HG02678 (cell line): ENCODE measurements at regions not wholly inside any gene's neighbourhood (a gene's known extent, or its start where the extent isn't known, plus 50 kb on each side); places are given as distances from the start of the nearest gene placed in this dataset.
"Not testable (repeated sequence)": the region's sequence is repeated elsewhere in the genome, so short reads cannot be mapped to it uniquely, and the experiment has no call there.

Experiments
- ATAC-seq: cut with Tn5 transposase; IDR thresholded peaks from one replicate; pipeline ENCODE4 v1.9.1; 2021; ENCODE audit warnings: mild to moderate bottlenecking, moderate library complexity; ENCODE audit not compliant: unreplicated experiment

GRCh38 chrX:150118476-150118875 lies 180.2 kb upstream of the EOLA2 start:
- no peak for ATAC-seq

- ATAC-seq, result no peak
Measured at GRCh38 chrX:150119323-150119722, 181.0 kb upstream of the EOLA2 start.

GRCh38 chrX:150125045-150125444 lies 186.8 kb upstream of the EOLA2 start:
- ATAC-seq, result not testable (repeated sequence)

- ATAC-seq, result no peak
Measured at GRCh38 chrX:150127216-150127615, 188.9 kb upstream of the EOLA2 start.

DNA sequence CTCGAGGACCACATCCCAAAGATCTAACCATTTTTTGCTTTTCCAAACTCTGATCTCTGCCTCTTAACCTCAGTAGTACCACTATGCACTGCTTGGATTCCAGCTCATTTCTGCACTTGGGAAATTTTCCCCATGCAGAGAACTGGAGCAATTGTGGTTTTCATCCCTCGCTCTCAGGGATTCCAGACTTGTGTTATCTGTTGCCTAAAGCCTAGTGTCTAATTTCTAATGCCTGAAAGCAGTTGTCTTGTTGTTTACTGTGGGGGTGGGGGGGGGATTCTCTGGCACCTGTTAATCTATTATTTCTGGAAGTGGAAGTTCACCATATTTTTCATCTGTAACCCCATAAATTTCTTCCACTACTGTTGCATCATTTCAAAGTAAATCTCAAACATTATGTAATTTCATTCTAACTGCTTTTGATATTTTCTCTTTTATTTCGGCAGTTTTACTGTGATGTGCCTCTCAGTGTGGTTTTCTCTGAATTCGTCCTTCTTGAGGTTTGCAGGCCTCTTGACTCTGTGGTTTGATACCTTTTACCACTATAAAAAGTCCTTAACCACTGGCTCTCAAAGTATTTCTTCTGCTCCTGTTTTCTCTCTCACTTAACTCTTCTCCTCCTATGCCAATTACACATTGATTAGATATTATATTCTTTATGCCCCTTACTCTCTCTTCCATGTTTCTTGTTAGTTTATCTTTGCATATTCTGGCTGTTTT lies 205.6 kb upstream of the EOLA2 start:
- ATAC-seq, result no peak

DNA sequence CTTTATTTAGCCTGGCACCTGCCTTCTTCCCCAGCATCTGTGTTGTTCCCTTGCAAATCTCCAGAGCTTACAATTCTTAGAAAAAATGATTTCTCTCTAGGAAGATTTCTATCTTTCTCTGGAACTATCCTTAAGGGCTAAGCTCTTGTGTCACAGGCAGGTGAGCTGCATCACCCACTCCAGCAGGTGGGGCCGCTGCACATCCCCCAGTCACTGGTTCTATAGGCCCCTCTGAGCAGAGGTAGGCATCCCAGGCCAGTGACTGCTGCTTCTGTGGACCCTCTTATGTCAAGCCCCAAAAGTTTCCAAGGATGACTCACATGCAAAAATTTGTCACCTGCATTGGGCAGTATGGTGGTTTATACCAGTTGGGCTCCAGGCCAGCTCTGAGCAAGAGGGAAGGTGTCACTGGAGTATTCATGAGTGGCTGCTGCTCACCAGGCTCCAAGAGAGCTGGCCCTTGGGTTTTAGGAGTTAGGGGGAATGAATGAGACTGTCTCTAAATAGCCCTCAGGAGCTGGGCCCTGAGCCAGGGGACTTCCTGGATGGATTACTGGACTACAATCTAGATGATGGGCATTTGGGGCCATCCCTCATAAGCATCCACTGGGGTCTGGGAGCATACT lies 208.1 kb upstream of the EOLA2 start:
- no peak for ATAC-seq

DNA sequence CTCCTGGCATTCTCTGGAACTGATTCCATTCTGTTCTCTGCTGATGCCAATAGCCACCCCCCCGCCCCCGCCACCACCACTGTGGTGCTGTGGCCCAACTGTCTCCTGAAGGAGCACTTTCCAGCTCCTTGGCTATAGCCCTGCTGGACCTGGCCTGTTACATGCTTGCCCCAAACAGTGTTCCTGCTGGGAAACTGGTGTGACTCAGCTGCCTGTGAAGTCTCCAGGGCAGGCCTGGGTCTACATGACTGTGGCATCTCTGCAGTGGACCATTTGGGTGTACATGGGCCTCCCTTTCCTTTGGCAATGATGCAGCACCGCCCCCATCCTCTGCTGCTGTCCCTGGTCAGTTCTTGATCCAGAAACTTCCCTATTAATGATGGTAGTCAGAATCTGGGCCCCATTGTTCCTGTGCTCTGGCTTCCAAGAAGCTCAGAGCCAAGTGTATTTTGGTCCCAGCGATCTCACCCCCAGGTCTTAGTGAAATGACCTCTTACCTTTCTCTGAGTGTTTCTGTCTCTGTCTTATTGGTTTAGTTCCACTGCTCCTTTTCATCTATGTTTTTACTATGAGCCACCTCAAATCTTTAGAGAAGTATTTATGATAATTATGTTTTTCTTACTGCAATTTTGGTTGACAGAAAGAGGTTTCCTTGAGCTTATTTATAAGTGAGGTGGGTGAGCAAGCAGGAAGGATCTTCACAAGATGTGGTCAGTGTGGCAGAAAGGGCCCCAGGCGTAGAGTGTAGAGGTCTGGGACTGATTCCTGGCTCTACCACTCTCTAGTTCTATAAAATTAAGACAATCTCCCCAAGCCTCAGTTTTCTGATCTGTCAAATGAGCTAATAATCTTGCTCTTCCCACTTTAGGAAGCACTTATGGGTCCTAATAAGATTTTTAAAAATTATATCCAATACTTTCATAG lies 210.7 kb upstream of the EOLA2 start:
- ATAC-seq, result no peak

DNA sequence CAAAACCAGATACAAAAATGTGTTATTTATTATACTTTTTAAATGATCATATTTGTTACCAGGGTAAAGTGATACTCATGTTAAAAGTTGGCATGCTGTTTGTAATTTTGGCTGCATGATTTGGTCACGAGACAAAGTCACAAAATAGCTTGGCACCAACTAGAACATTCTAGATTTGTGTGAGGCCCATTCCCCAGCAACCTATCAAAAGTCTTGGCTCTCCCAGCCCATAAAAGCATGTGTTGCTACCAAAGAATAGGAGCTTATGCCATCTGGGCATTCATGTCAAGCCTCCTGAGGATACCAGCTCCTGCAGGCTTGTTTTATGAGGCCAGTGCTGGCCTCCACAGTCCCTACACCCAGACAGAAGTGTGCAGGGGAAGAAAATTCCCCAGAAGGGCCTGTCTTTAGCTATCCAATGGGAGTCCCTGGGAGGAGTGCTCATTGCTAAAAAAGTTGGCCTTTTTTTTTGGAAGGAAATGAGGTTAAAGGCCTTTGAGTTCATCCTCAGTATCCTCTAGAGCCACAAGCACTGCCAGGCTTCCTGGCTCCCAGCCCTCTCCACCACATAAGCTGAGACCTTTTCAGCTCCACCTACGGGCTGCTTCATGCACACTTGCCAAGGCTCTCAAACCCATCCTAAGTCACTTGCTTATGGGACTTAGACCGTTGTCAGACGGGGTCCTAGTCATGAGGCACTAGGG lies 211.9 kb upstream of the EOLA2 start:
- no peak for ATAC-seq

DNA sequence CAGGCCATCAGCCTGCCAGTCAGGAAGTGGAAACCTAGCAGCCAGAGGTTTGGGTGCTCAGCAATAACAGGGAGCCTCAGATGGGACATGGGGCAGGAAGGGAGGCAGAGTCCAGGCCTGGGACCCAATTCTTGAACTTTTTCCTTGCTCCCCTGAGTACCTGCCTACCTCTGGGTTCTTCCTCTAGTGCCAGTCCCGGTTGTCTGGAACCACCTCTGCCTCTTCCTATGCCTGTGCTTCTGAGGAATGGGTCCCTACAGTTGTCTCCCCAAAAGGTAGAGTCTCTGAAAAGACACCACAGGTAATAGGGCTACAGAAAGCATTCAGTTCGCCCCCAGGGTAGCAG lies 212.4 kb upstream of the MAMLD1 start:
- ATAC-seq, result no peak

GRCh38 chrX:150152036-150152435 lies 211.1 kb upstream of the MAMLD1 start:
- ATAC-seq, result no peak

- no peak for ATAC-seq
Measured at GRCh38 chrX:150152546-150152945, 210.6 kb upstream of the MAMLD1 start.

GRCh38 chrX:150155436-150156035 lies 207.6 kb upstream of the MAMLD1 start:
- ATAC-seq, result no peak

DNA sequence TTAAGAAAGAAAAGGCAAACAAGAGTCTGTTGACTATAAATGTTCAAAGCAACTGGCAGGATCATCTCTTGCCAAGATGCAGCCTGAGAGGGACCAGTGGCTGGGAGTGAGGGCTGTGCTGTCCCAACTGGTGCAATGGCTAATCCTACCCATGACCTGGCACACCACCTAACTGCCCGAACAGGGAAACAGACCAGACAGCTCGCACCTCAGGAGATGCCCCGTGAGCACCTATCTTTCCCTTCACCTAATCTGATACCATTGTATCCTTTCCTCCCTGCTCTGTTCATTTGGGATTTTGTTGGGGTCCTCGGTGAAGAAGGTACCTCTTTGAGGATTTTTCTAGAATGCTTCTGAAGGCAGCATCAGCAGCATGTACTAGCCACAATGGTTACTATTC lies 206.5 kb upstream of the MAMLD1 start:
- ATAC-seq, result no peak

- no peak for ATAC-seq
Measured at GRCh38 chrX:150157291-150157690, 205.8 kb upstream of the MAMLD1 start.

- no peak for ATAC-seq
Measured at GRCh38 chrX:150158554-150159332, 204.4 kb upstream of the MAMLD1 start.

GRCh38 chrX:150159537-150159936 lies 203.6 kb upstream of the MAMLD1 start:
- ATAC-seq, result no peak

DNA sequence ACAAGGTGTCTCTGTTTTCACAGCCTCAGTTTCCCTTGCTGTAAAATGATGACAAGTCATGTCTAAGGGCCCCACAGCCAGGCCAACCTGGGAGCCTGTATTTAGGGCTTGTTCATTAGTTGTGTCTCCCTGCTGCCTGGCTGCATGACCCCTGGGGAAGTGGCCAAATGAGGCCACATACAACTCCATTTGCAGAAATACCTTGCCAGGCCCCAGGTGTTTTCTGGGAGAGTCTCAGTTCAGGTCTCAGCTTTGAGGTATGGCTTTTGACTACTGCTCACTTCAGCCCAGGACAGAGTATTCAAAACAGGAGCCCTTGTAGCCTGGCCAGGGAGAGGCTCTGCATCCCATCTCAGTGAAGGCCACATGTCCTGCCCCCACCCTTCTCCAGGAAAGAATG lies 202.5 kb upstream of the MAMLD1 start:
- no peak for ATAC-seq

DNA sequence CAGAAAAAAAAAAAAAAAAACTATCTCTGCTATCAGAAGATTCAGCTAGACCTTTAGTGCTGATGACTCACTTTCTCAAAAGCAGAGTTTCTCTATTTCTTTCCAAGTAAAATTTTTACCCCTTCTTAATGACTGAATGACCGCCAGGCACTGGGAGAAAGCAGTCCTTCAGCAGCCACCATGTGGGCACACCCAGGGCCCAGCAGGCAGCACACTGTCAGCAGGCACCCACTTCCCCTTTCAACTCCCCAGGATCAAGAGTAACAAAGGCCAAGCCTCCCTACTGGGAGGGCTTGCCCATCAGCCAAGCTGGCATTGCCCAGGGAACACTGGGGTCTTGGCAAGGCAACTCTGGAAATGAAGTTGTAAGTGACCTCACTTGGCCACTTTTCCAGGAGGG lies 201.9 kb upstream of the MAMLD1 start:
- no peak for ATAC-seq

DNA sequence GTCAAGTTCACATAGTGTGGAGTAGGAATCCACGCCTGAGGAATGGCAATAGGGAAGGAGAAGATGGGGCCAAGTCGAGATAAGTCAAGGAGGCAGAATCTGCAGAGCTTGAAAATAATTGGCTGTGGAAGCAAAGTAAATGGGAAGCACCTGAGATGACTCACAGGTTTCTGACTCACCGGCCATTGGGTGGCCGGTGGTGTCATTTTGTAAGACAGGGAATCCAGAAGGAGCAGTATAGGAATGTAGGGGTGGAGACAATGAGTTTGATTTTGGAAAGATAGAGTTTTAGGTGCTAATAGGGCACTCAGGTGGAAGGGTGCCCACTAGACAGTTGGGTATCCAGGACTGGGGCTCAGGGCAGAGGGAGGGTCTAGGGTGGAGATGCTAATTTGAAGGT lies 201.0 kb upstream of the MAMLD1 start:
- no peak for ATAC-seq
